Parathyroid adenoma (tissue), 2 donors: ENCODE measurements at regions not wholly inside any gene's neighbourhood (a gene's known extent, or its start where the extent isn't known, plus 50 kb on each side); places are given as distances from the start of the nearest gene placed in this dataset.

Experiments used
- H2AFZ ChIP-seq: fragments of 300-600 bp; sonication (generic); one replicate; pipeline ENCODE4 v1.7.0; 2017; ENCODE audit warnings: antibody characterized with exemption, mild to moderate bottlenecking
- H3K27ac ChIP-seq: fragments of 300-600 bp; sonication (generic); one replicate; pipeline ENCODE4 v1.7.0; 2017
- H3K27me3 ChIP-seq: fragments of 300-600 bp; sonication (generic); one replicate; pipeline ENCODE4 v1.7.0; 2017; ENCODE audit warnings: low read length; ENCODE audit not compliant: control insufficient read depth, insufficient read depth
- H3K36me3 ChIP-seq: fragments of 300-600 bp; sonication (generic); one replicate; pipeline ENCODE4 v1.7.0; 2017; ENCODE audit warnings: low read length; ENCODE audit not compliant: control insufficient read depth, insufficient read depth
- H3K4me1 ChIP-seq: fragments of 300-600 bp; sonication (generic); one replicate; pipeline ENCODE4 v1.7.0; 2017; ENCODE audit warnings: control low read depth
- H3K4me2 ChIP-seq: fragments of 300-600 bp; sonication (generic); one replicate; pipeline ENCODE4 v1.7.0; 2017; ENCODE audit warnings: low read length
- H3K4me3 ChIP-seq: fragments of 300-600 bp; sonication (generic); one replicate; pipeline ENCODE4 v1.7.0; 2017; ENCODE audit warnings: low read depth, low read length
- H3K79me2 ChIP-seq: fragments of 300-600 bp; sonication (generic); one replicate; pipeline ENCODE4 v1.7.0; 2017; ENCODE audit warnings: control low read depth
- H3K9ac ChIP-seq: fragments of 300-600 bp; sonication (generic); one replicate; pipeline ENCODE4 v1.7.0; 2017; ENCODE audit warnings: mild to moderate bottlenecking
- H3K9me3 ChIP-seq: fragments of 300-600 bp; sonication (generic); one replicate; pipeline ENCODE4 v1.7.0; 2017; ENCODE audit warnings: low read length; ENCODE audit not compliant: control insufficient read depth
- TF ChIP-seq, protein P1 (sequence below): fragments of 300-600 bp; sonication (generic); IDR thresholded peaks from one replicate; pipeline ENCODE4 v1.7.0; 2017; ENCODE audit warnings: antibody characterized with exemption, mild to moderate bottlenecking
- donor health status: primary hyperparathyroidism.

DNA sequence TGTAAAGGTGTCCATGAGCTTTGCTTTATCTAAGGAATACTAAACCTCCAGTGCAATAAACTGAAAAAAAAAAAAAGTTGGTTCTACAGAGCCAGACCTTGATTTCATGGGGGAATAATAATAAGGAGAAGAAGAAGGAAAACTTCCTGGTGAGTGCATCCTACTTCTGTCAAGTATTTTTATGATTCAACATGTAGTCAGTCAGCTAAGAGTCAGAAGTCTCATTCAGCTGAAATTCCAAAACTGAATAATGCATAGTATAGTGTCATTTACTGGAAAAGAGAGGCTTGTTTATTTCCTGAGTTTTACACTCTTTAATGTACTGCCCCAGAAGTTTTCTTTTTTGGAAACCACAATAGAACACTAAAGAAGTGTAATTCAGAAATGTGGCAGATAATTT is 77.8 kb upstream of the TACR1 start:
- H3K9ac ChIP-seq, result no peak overlapping the region
- no peaks in the 10 kb centered on the region for H3K27me3 ChIP-seq
- no peaks in the 10 kb centered on the region for H3K36me3 ChIP-seq
- no peaks in the 10 kb centered on the region for H3K4me1 ChIP-seq
- no peak overlapping the region for H2AFZ ChIP-seq
- no peaks in the 10 kb centered on the region for H3K9me3 ChIP-seq
- H3K4me2 ChIP-seq, result no peak overlapping the region
- H3K79me2 ChIP-seq, result no peaks in the 10 kb centered on the region
- H3K4me3 ChIP-seq, result no peak overlapping the region
- TF ChIP-seq, protein P1, sequence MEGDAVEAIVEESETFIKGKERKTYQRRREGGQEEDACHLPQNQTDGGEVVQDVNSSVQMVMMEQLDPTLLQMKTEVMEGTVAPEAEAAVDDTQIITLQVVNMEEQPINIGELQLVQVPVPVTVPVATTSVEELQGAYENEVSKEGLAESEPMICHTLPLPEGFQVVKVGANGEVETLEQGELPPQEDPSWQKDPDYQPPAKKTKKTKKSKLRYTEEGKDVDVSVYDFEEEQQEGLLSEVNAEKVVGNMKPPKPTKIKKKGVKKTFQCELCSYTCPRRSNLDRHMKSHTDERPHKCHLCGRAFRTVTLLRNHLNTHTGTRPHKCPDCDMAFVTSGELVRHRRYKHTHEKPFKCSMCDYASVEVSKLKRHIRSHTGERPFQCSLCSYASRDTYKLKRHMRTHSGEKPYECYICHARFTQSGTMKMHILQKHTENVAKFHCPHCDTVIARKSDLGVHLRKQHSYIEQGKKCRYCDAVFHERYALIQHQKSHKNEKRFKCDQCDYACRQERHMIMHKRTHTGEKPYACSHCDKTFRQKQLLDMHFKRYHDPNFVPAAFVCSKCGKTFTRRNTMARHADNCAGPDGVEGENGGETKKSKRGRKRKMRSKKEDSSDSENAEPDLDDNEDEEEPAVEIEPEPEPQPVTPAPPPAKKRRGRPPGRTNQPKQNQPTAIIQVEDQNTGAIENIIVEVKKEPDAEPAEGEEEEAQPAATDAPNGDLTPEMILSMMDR, result no peak
- no peak overlapping the region for H3K27ac ChIP-seq

DNA sequence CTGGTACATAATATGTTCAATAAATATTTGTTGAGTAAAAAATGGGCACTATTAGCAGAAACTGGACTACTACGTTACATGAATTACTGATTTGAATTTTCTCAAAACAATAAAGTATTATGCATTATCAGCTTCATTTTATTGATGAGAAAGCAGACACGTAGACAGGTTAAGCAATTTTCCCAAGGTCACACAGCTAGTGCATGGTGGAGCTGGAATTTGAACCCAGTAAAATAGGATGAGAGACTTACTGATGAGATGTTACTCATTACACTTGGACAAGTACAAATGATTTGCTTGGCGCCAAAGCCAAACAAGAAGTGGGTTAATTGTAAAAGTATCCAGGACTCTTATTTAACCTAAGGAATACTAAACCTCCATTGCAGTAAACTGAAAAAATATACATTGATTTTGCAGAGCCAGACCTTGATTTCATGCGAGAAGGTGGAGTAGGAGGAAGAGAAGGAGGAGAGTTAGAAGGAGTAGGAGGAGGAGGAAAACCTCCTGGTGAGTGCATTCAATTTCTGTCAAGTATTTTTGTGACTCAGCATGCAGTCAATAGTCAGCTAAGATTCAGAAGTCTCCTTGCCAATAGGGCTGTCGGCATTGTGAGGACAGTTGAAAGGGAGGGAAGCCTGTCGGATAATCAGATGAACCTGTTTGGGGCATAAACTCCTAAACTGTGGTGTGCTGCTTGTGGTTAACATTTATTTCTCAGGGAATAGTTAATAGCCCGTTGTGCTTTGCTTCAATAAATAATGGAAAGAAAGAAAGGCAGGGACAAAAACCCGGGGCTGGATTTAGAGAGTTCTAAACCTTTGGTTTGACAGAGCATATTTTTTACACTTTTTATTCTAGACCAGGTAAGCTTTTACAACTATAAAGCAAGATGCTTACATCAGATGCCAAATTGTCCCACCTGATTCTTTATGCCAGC is 77.0 kb upstream of the TACR1 start:
- H2AFZ ChIP-seq, result no peak overlapping the region
- no peaks in the 10 kb centered on the region for H3K79me2 ChIP-seq
- no peak overlapping the region for H3K27ac ChIP-seq
- H3K36me3 ChIP-seq, result no peaks in the 10 kb centered on the region
- no peaks in the 10 kb centered on the region for H3K27me3 ChIP-seq
- TF ChIP-seq, protein P1, result no peak
- H3K4me2 ChIP-seq, result no peak overlapping the region
- no peak overlapping the region for H3K4me3 ChIP-seq
- H3K9ac ChIP-seq, result no peak overlapping the region
- H3K9me3 ChIP-seq, result no peaks in the 10 kb centered on the region
- H3K4me1 ChIP-seq, result no peaks in the 10 kb centered on the region

DNA sequence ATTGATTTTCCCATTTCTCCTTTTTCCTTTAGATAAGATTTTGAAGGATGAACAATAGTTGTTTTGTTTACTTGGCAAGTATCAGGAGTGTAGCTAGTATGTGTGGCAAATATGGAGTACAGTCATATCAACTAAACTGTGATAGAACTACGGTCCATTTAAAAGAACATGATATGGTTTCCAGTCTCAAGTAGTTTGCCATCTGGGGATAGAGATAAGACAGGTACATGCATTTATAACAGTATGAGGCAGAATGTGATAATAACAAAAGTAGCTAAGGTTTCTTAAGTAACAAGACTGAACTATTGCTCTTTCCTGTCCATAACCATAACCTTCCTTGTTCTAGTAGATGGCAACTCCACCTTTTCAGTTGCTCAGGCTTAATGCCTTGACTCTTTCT is 75.6 kb upstream of the TACR1 start:
- Histone ChIP-seq H3K4me2 (no peak overlapping the region), H3K79me2 (no peaks in the 10 kb centered on the region), H2AFZ (no peak overlapping the region), H3K36me3 (no peaks in the 10 kb centered on the region), H3K9ac (no peak overlapping the region), H3K4me1 (no peaks in the 10 kb centered on the region), H3K27me3 (no peaks in the 10 kb centered on the region), H3K27ac (no peak overlapping the region), H3K4me3 (no peak overlapping the region), H3K9me3 (no peaks in the 10 kb centered on the region)
- TF ChIP-seq, protein P1, result no peak

DNA sequence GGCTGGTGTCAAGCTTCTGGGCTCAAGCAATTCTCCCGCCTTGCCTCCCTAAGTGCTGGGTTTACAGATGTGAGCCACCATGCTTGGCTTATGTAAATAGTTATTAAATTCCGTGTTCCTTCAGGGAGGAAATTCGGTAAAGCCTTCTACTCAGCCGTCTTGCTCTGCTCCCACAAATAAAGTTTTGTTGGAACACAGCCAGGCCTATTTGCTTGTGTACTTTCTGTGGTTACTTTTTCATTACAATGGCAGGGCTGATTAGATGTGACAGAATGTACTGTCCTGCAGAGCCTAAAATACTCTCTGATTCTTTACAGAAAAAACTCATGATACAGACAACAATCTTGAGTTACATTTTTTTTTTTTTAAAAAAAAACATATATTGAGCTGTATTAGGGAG is 68.8 kb upstream of the TACR1 start:
- Histone ChIP-seq H3K4me1 (no peaks in the 10 kb centered on the region), H3K27ac (no peak overlapping the region), H3K9me3 (no peaks in the 10 kb centered on the region), H3K79me2 (no peaks in the 10 kb centered on the region), H3K36me3 (no peaks in the 10 kb centered on the region), H3K4me3 (no peak overlapping the region), H3K27me3 (no peaks in the 10 kb centered on the region), H3K4me2 (no peak overlapping the region), H3K9ac (no peak overlapping the region), H2AFZ (no peak overlapping the region)
- TF ChIP-seq, protein P1, result no peak

DNA sequence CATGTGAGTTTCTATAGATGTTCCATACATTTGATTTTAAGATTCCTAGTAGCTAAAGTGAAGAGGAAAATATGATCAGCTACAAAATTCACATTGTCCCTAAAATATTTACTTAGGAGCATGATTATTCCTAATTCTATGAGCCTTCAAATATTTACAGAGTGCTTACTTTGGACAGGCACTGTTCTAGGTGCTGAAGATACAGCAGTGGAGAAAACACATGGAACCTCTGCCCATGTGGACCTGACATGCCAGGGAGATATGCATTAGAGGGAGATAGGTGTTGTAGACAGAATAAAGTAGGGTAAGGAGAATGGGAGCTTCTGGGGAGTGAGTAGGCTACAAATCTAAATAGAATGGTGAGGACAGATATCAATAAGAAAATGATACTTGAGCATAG is 62.6 kb upstream of the TACR1 start:
- Histone ChIP-seq H3K27me3 (no peaks in the 10 kb centered on the region), H3K36me3 (no peaks in the 10 kb centered on the region), H3K9me3 (no peaks in the 10 kb centered on the region), H3K4me3 (no peak overlapping the region), H3K79me2 (no peaks in the 10 kb centered on the region), H3K4me2 (no peak overlapping the region), H3K9ac (no peak overlapping the region), H3K27ac (no peak overlapping the region), H2AFZ (no peak overlapping the region), H3K4me1 (no peaks in the 10 kb centered on the region)
- TF ChIP-seq, protein P1, result no peak
